Body of pancreas (tissue), 4 donors: ENCODE measurements at regions not wholly inside any gene's neighbourhood (a gene's known extent, or its start where the extent isn't known, plus 50 kb on each side); places are given as distances from the start of the nearest gene placed in this dataset.

ENCODE experiments used
- POLR2A ChIP-seq, 3 donors: fragments of 450-650 bp; IDR thresholded peaks; one replicate each; pipeline ENCODE4 v1.6.1; 2016; ENCODE audit warnings: antibody characterized with exemption in 3 of 3, mild to moderate bottlenecking in 2 of 3
- TF ChIP-seq, protein P1 (sequence below), 7 experiments: fragments of 450-650 bp in 4 of 7; fragments of 200-600 bp in 3 of 7; sonication (generic) in 3 of 7; IDR thresholded peaks; one replicate each; pipeline ENCODE4 v1.5.1; 2016 to 2019; ENCODE audit warnings: antibody characterized with exemption in 7 of 7

- TF ChIP-seq, protein P1, sequence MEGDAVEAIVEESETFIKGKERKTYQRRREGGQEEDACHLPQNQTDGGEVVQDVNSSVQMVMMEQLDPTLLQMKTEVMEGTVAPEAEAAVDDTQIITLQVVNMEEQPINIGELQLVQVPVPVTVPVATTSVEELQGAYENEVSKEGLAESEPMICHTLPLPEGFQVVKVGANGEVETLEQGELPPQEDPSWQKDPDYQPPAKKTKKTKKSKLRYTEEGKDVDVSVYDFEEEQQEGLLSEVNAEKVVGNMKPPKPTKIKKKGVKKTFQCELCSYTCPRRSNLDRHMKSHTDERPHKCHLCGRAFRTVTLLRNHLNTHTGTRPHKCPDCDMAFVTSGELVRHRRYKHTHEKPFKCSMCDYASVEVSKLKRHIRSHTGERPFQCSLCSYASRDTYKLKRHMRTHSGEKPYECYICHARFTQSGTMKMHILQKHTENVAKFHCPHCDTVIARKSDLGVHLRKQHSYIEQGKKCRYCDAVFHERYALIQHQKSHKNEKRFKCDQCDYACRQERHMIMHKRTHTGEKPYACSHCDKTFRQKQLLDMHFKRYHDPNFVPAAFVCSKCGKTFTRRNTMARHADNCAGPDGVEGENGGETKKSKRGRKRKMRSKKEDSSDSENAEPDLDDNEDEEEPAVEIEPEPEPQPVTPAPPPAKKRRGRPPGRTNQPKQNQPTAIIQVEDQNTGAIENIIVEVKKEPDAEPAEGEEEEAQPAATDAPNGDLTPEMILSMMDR (IDR thresholded peaks at IDR 0.05) = no peak
- no peak for TF ChIP-seq POLR2A (IDR thresholded peaks at IDR 0.05)
Measured at GRCh38 chr14:53842938-53843337, 113.7 kb downstream of the BMP4 start.
